Body of pancreas (tissue), 4 donors: ENCODE measurements at regions not wholly inside any gene's neighbourhood (a gene's known extent, or its start where the extent isn't known, plus 50 kb on each side); places are given as distances from the start of the nearest gene placed in this dataset.

Experiments used
- CTCF ChIP-seq, 7 experiments: fragments of 450-650 bp in 4 of 7; fragments of 200-600 bp in 3 of 7; sonication (generic) in 3 of 7; IDR thresholded peaks; one replicate each; pipeline ENCODE4 v1.5.1; 2016 to 2019; ENCODE audit warnings: antibody characterized with exemption in 7 of 7
- POLR2A ChIP-seq, 3 donors: fragments of 450-650 bp; IDR thresholded peaks; one replicate each; pipeline ENCODE4 v1.6.1; 2016; ENCODE audit warnings: antibody characterized with exemption in 3 of 3, mild to moderate bottlenecking in 2 of 3

GRCh38 chr2:53432936-53433335, 334.7 kb upstream of the CHAC2 start:
- no peak for TF ChIP-seq POLR2A (IDR thresholded peaks at IDR 0.05)
- no peak for TF ChIP-seq CTCF (IDR thresholded peaks at IDR 0.05)
